GM23338 (cell line): ENCODE measurements at regions not wholly inside any gene's neighbourhood (a gene's known extent, or its start where the extent isn't known, plus 50 kb on each side); places are given as distances from the start of the nearest gene placed in this dataset.

Experiments
- CREB1 ChIP-seq: fragments of 250-450 bp; sonication (Bioruptor Pico); IDR thresholded peaks from 2 replicates; pipeline ENCODE4 v1.5.0; 2020; ENCODE audit warnings: low read depth, mild to moderate bottlenecking, moderate library complexity
- EZH2 ChIP-seq: fragments of 200-600 bp; sonication (generic); IDR thresholded peaks from one replicate; pipeline ENCODE4 v1.8.0; 2017; ENCODE audit warnings: antibody characterized with exemption, mild to moderate bottlenecking, low read depth; ENCODE audit not compliant: unreplicated experiment
- EZH2phosphoT487 ChIP-seq: fragments of 200-600 bp; sonication (generic); IDR thresholded peaks from one replicate; pipeline ENCODE4 v1.8.1; 2018; ENCODE audit warnings: antibody characterized with exemption; ENCODE audit not compliant: unreplicated experiment
- JUNB ChIP-seq: IDR thresholded peaks from one replicate; pipeline ENCODE4 v1.6.1; 2016; ENCODE audit warnings: antibody characterized with exemption; ENCODE audit not compliant: unreplicated experiment
- NANOG ChIP-seq: IDR thresholded peaks from 2 replicates; pipeline ENCODE4 v1.6.1; 2016; ENCODE audit warnings: antibody characterized with exemption, borderline replicate concordance
- POLR2AphosphoS5 ChIP-seq: IDR thresholded peaks from 2 replicates; pipeline ENCODE4 v1.6.1; 2016; ENCODE audit warnings: antibody characterized with exemption, low read depth
- REST ChIP-seq: IDR thresholded peaks from one replicate; pipeline ENCODE4 v1.6.1; 2018; ENCODE audit warnings: antibody characterized with exemption; ENCODE audit not compliant: unreplicated experiment
- ZNF114 ChIP-seq: fragments of 250-450 bp; sonication (Bioruptor Pico); IDR thresholded peaks from 2 replicates; pipeline ENCODE4 v1.5.0; 2020; ENCODE audit warnings: mild to moderate bottlenecking, moderate library complexity
- ZNF331 ChIP-seq: fragments of 250-450 bp; sonication (Bioruptor Pico); IDR thresholded peaks from 2 replicates; pipeline ENCODE4 v1.5.0; 2020; ENCODE audit warnings: low read depth, mild to moderate bottlenecking, moderate library complexity
- ZNF462 ChIP-seq: fragments of 250-450 bp; sonication (Bioruptor Pico); IDR thresholded peaks from 2 replicates; pipeline ENCODE4 v1.5.0; 2020; ENCODE audit warnings: mild to moderate bottlenecking, moderate library complexity
- TF ChIP-seq, protein P1 (sequence below), 2 experiments: fragments of 200-600 bp in 1 of 2; sonication (generic) in 1 of 2; conservative IDR thresholded peaks; 2 replicates each; pipeline versions ENCODE4 v1.5.1 to v1.6.1; 2016 to 2017; ENCODE audit warnings: antibody characterized with exemption in 2 of 2, low read depth in 2 of 2, mild to moderate bottlenecking in 2 of 2, moderate library complexity in 1 of 2
- TF ChIP-seq, protein P2 (sequence below): IDR thresholded peaks from 2 replicates; pipeline ENCODE4 v1.6.1; 2016; ENCODE audit warnings: antibody characterized with exemption

GRCh38 chr5:152282331-152282730, 122.7 kb downstream of the NMUR2 start:
- TF ChIP-seq, protein P1, sequence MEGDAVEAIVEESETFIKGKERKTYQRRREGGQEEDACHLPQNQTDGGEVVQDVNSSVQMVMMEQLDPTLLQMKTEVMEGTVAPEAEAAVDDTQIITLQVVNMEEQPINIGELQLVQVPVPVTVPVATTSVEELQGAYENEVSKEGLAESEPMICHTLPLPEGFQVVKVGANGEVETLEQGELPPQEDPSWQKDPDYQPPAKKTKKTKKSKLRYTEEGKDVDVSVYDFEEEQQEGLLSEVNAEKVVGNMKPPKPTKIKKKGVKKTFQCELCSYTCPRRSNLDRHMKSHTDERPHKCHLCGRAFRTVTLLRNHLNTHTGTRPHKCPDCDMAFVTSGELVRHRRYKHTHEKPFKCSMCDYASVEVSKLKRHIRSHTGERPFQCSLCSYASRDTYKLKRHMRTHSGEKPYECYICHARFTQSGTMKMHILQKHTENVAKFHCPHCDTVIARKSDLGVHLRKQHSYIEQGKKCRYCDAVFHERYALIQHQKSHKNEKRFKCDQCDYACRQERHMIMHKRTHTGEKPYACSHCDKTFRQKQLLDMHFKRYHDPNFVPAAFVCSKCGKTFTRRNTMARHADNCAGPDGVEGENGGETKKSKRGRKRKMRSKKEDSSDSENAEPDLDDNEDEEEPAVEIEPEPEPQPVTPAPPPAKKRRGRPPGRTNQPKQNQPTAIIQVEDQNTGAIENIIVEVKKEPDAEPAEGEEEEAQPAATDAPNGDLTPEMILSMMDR (conservative IDR thresholded peaks at IDR 0.05; ENCODE audit: low read depth in 2 of 2) = no peak
- TF ChIP-seq JUNB = no peak
- no peak for TF ChIP-seq CREB1
- no peak for TF ChIP-seq EZH2phosphoT487
- TF ChIP-seq POLR2AphosphoS5 = no peak
- TF ChIP-seq REST = no peak
- TF ChIP-seq, protein P2, sequence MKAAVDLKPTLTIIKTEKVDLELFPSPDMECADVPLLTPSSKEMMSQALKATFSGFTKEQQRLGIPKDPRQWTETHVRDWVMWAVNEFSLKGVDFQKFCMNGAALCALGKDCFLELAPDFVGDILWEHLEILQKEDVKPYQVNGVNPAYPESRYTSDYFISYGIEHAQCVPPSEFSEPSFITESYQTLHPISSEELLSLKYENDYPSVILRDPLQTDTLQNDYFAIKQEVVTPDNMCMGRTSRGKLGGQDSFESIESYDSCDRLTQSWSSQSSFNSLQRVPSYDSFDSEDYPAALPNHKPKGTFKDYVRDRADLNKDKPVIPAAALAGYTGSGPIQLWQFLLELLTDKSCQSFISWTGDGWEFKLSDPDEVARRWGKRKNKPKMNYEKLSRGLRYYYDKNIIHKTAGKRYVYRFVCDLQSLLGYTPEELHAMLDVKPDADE = no peak
- TF ChIP-seq EZH2 = no peak
- TF ChIP-seq ZNF462 = no peak
- TF ChIP-seq ZNF331 (CRISPR knock-in tag) = no peak
- TF ChIP-seq NANOG = no peak
- no peak for TF ChIP-seq ZNF114 (CRISPR knock-in tag)
